GM19455 (cell line): ENCODE measurements at regions not wholly inside any gene's neighbourhood (a gene's known extent, or its start where the extent isn't known, plus 50 kb on each side); places are given as distances from the start of the nearest gene placed in this dataset.
"Not testable (repeated sequence)": the region's sequence is repeated elsewhere in the genome, so short reads cannot be mapped to it uniquely, and the experiment has no call there.

Experiments used
- ATAC-seq: cut with Tn5 transposase; IDR thresholded peaks from one replicate; pipeline ENCODE4 v1.9.1; 2021; ENCODE audit not compliant: unreplicated experiment

- no peak for ATAC-seq
Measured at GRCh38 chr2:173467751-173468150, 113.1 kb downstream of the CDCA7 start.

GRCh38 chr2:173468266-173468793, 113.7 kb downstream of the CDCA7 start:
- no peak for ATAC-seq

GRCh38 chr2:173472112-173472511, 117.4 kb downstream of the CDCA7 start:
- ATAC-seq = no peak

DNA sequence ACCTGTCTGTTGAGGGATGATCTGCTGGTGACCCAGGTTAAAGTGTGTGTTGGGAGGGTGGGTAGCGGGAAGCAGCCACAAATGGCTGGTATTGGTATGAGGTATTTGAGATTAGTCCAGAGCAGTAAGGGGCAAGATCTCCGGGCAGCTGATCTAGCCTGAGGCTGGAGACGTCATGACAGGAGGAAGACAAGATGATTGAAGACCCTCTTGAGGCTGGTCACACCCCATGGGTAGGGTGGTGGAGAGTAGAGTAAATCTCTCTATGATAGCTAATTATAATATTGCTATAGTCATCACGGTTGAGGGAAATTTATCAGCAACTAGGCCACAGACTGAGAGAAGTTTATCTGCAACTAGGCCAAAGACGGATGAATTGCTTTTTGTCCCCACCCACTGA, 128.5 kb downstream of the CDCA7 start:
- no peak for ATAC-seq

GRCh38 chr2:173488861-173489260, 134.2 kb downstream of the CDCA7 start:
- no peak for ATAC-seq

- ATAC-seq = no peak
Measured at GRCh38 chr2:173491418-173491817, 136.7 kb downstream of the CDCA7 start.

- ATAC-seq = no peak
Measured at GRCh38 chr2:173493874-173494273, 139.2 kb downstream of the CDCA7 start.

DNA sequence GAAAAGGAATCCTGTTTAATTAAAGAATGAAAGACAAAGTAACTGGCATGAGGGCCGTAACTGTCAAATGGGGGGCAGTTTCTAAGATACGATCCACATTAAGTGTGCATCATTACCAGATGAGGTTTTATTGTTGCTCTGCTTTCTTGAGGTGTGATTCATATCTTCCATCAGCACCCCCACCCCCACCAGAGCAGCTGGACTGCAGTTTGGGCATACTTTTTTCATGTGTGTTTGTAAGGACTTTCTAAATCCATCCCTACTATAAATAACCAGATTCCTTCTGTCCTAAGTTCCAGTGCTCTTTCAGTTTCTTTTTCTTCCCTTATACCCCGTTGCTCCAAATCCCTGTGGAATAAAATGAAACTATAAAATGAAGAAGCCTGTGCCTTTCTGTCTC, 142.1 kb downstream of the CDCA7 start:
- no peak for ATAC-seq

GRCh38 chr2:173500953-173501352, 146.3 kb downstream of the CDCA7 start:
- no peak for ATAC-seq

- no peak for ATAC-seq
Measured at GRCh38 chr2:173502296-173502695, 147.6 kb downstream of the CDCA7 start.

DNA sequence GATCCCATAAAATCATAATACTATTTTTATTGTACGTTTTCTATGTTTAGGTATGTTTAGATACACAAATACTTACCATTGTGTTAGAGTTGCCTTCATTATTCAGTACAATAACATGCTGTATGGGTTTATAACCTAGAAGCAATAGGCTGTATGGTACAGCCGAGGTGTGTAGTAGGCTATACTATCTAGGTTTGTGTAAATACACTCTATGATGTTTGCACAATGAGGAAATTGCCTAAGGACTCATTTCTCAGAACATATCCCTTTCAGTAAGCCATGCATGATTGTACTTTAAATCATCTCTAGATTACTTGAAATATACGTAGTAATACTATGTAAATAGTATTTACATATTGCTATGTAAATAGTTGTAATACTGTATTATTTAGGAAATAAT, 156.7 kb downstream of the CDCA7 start:
- no peak for ATAC-seq

DNA sequence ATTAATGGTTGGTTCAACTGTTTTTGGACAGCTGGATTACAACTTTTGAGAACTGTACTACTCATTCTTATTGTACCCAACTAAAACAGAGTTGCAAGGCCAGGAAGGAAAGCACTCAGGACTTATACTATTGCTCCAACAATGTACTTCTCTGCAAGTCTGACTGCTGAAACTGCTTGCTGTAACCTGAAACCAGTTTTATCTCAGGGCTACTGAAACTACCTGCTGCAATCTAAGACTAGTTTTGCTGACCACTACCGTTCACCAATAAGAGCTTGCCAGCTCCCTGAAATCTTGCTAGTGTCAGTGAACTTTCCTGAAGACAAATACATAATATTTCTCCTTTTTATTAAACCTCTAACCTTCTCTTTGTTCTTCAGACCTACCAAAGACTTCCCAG, 157.3 kb downstream of the CDCA7 start:
- ATAC-seq = no peak

- ATAC-seq = no peak
Measured at GRCh38 chr2:173513107-173513727, 158.5 kb downstream of the CDCA7 start.

- ATAC-seq = no peak
Measured at GRCh38 chr2:173520918-173521317, 166.2 kb downstream of the CDCA7 start.

DNA sequence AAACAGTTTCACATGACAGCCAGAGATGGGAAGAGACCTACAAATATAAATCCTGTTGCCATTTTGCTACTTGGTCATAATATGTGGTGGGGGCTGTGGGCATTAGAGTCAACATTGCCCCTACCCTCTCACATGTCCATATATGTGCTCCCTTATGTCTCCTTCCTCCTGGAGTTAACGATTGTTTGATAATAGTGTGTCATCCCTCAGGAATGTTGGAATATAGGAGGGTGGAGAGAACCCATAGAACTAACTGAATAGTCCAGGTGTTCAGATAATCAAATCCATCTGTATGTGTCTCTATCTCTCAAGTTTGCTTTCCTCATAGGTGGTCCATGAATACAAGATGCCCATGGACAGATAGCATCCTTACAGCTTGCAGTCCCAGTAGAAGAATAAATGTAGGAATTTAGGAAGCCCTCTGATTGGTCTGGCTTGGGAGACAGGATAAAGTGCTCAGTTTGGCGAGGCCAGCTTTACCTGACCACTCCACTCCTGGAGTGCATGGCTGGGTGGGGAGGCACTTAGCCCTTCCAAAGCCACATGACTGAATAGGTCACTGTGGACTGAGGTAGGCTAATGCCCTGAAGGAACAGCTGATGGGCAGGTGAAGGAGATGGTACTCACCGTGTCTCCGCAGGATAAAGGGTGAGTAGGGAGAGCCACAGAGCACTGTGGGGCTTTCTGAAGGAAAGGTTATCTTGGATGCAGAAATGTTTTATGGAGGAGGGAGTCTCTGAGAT, 166.9 kb downstream of the CDCA7 start:
- ATAC-seq = no peak

DNA sequence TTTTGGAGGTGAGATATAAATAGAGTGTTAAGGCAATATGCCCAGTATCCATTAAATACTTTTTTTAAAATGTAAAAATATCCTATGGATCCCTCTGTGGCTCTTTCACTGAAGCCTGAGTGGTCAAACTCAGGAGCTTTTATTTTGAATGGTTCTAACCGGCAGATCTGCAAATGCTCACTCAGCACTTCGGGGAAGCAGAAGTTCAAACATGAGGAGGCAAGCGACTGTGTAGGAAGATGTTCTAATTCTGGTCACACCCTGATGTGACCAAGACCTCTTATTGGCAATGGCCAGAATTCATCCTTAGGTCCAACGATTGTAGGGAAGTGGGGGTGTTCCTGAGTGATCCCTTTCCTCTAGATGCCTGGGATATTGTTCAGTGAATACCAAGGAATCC, 168.8 kb downstream of the CDCA7 start:
- ATAC-seq = no peak

DNA sequence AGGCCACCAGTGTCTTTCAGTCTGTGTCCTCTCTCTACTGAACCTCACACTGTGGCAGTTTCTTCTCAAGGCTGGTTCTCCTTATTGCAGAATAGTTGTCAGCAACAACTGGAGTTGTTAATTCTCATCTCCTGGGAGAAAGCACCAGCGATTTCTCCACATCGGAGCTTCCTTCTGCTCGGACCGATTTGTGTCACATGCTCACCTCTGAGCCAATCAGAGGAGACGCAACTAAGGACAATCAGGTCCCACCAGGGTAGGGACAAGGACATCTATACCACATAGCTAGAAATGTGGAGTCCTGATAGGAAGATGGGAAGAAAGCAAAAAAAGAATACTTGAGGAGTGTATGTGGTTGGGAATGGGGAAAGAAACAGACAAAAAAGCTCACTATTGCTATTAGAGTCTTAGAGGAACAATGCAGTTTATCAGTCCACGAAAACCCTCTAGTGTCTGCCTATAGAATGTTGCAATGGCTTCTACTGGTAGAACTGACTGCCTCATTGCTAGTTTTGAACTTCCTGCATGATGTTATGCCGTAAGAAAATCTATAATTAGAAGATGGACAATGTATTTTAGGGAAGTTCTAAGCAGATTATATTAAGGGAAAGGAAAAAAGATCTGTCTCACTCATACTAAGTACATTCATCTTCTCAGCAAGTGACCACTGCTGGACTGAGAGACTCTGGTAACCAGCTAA, 169.7 kb downstream of the CDCA7 start:
- ATAC-seq = no peak

DNA sequence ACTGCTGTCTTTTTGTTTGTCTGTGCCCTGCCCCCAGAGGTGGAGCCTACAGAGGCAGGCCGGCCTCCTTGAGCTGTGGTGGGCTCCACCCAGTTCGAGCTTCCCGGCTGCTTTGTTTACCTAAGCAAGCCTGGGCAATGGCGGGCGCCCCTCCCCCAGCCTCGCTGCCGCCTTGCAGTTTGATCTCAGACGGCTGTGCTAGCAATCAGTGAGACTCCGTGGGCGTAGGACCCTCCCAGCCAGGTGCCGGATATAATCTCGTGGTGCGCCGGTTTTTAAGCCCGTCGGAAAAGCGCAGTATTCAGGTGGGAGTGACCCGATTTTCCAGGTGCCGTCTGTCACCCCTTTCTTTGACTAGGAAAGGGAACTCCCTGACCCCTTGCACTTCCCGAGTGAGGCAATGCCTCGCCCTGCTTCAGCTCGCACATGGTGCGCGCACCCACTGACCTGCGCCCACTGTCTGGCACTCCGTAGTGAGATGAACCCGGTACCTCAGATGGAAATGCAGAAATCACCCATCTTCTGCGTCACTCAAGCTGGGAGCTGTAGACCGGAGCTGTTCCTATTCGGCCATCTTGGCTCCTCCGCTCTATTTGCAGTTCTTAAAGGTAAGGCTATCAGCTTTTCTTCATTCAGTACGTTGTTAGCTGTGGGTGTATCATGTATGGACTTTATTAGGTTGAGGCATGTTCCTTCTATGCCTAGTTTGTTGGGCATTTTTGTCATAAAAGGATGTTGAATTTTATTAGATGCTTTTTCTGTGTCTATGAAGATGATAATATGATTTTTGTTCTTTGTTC, 178.3 kb downstream of the CDCA7 start:
- not testable (repeated sequence) for ATAC-seq

- ATAC-seq = no peak
Measured at GRCh38 chr2:173537694-173538093, 183.0 kb downstream of the CDCA7 start.

DNA sequence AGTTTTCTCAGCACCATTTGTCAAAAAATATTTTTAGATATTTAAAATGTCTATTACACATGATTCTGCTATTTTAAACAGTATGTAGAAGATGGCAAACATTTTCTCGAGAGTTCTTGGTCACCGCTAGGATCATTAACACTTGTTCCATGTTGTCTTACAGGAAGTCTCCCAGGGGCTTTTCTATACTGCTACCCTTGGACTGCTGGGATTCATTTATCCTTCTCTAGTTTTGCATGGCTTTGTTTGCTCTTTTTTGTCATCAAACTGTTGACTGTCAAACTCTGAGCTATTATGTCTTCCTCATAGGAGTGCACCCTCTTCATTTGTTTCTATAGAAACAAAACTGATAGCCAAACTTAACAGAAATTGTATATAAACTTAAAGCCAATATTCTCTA, 184.9 kb downstream of the CDCA7 start:
- ATAC-seq = no peak
